ENCODE measurements at regions not wholly inside any gene's neighbourhood (a gene's known extent, or its start where the extent isn't known, plus 50 kb on each side); places are given as distances from the start of the nearest gene placed in this dataset.

DNA sequence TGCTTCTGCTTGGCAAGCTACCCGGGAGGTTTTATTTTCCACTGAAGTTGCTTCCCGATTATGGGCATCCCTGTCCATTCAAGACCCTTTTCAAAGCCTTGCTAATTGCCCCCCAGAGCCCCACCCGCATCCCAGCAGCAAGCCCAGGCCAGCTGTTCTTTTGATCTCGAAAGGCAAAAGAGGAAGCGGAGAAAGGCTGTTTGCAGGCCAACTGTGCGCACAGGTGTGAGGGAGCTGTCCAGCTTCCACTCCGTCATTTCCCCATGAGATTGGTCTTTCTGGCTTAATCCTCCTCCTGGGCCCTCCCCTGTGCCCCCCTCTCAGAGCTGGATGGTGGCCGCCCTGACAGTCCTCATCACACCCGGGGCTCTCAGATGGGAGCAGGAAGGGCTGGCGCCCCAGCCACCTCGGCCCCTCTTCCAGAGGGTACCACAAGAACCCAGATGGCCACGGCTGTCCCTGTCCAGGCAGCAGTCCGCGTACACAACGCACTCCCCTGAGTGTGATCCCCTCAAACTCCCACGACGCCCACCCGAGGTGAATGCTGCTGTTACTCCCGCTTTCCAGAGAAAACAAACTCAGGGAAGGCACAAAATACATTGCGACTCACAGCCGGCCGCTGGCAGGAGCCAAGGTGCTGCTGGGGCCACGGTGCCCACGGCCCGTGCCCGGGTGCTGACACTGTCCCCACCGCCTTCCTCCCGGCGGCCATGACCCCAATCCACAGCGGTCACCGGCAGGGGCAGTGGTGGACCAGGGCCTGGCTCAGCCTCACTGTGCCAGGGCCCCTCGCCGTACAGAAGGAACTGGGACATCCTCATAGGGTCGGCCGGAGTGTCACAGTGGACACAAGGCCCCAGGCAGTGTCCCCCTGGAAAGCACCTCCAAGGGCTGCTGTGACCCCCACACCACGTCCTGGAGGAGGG lies 121.9 kb downstream of the CRYAA start:
- intact Hi-C loops (cut with DNase I; ENCODE audit: low total_unique reads): no loop called here
- peaks cover 5 to 7% of the 10 kb centered on the region in 2 donors for H3K9me3 ChIP-seq
- no peaks in the 10 kb centered on the region for H3K4me1 ChIP-seq
- TF ChIP-seq, protein P1, sequence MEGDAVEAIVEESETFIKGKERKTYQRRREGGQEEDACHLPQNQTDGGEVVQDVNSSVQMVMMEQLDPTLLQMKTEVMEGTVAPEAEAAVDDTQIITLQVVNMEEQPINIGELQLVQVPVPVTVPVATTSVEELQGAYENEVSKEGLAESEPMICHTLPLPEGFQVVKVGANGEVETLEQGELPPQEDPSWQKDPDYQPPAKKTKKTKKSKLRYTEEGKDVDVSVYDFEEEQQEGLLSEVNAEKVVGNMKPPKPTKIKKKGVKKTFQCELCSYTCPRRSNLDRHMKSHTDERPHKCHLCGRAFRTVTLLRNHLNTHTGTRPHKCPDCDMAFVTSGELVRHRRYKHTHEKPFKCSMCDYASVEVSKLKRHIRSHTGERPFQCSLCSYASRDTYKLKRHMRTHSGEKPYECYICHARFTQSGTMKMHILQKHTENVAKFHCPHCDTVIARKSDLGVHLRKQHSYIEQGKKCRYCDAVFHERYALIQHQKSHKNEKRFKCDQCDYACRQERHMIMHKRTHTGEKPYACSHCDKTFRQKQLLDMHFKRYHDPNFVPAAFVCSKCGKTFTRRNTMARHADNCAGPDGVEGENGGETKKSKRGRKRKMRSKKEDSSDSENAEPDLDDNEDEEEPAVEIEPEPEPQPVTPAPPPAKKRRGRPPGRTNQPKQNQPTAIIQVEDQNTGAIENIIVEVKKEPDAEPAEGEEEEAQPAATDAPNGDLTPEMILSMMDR (IDR thresholded peaks at IDR 0.05): no peak
- TF ChIP-seq POLR2AphosphoS5 (IDR thresholded peaks at IDR 0.05): peak in 1 of 3 donors; percentile 21
- H3K36me3 ChIP-seq: no peaks in the 10 kb centered on the region
- H3K4me3 ChIP-seq: no peak overlapping the region
- DNase-seq (ENCODE audit: low spot score in 2 of 2): no peak
- no peaks in the 10 kb centered on the region for H3K27me3 ChIP-seq
- H3K27ac ChIP-seq: no peak overlapping the region

DNA sequence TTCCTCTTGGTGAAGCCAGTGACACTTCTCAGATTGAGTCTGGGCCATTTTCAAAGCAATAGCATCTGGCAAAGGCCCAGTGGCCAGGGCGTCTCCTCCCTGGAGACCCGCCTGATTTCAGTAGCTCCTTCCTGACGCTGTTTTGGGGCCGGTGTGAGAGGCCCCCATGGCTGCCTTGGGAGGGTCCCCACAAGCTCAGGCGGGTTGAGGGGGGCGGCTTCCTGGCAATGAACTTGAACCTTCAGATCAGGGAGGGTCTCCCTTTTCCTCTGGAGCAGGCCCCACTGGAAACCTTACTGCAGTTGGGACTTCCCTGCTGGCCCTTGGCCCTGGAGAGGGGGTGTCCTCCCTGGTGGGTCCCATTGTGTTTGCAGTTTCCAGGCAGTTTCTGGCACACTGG lies 121.2 kb downstream of the CRYAA start:
- DNase-seq (ENCODE audit: low spot score in 2 of 2): no peak
- H3K27ac ChIP-seq: no peak overlapping the region
- TF ChIP-seq, protein P1 (IDR thresholded peaks at IDR 0.05): no peak
- TF ChIP-seq POLR2AphosphoS5 (IDR thresholded peaks at IDR 0.05) (no peak), POLR2A (IDR thresholded peaks at IDR 0.05) (no peak)
- H3K4me1 ChIP-seq: no peaks in the 10 kb centered on the region
- H3K27me3 ChIP-seq: no peaks in the 10 kb centered on the region
- H3K36me3 ChIP-seq: no peaks in the 10 kb centered on the region
- no peaks in the 10 kb centered on the region for H3K9me3 ChIP-seq
- no peak overlapping the region for H3K4me3 ChIP-seq
- intact Hi-C loops (cut with DNase I; ENCODE audit: low total_unique reads): no loop called here

DNA sequence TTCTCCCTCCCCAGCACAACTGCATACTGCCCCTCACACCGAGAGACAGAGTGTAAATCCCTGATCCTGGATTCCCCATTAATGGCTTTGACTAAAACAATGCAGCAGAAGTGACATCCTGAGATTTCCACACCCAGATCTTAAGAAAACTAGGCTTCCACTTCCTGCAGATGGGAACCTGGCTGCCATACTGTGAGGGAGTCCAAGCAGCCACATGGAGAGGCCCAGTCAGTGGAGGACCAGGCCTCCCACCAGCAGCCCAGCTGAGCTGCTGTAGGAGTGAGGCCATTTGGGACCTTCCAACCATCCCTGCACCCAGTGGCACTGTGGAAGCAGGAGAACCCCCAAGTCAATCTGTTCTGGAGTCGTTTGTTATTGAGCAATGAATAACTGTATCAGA lies 120.6 kb downstream of the CRYAA start:
- TF ChIP-seq, protein P1 (IDR thresholded peaks at IDR 0.05): no peak
- TF ChIP-seq POLR2A (IDR thresholded peaks at IDR 0.05) (no peak), POLR2AphosphoS5 (IDR thresholded peaks at IDR 0.05) (no peak)
- Histone ChIP-seq H3K36me3 (no peaks in the 10 kb centered on the region), H3K4me1 (no peaks in the 10 kb centered on the region), H3K4me3 (no peak overlapping the region), H3K27me3 (no peaks in the 10 kb centered on the region), H3K9me3 (no peaks in the 10 kb centered on the region), H3K27ac (no peak overlapping the region)
- DNase-seq (ENCODE audit: low spot score in 2 of 2): no peak
- intact Hi-C loops (cut with DNase I; ENCODE audit: low total_unique reads): no loop called here

DNA sequence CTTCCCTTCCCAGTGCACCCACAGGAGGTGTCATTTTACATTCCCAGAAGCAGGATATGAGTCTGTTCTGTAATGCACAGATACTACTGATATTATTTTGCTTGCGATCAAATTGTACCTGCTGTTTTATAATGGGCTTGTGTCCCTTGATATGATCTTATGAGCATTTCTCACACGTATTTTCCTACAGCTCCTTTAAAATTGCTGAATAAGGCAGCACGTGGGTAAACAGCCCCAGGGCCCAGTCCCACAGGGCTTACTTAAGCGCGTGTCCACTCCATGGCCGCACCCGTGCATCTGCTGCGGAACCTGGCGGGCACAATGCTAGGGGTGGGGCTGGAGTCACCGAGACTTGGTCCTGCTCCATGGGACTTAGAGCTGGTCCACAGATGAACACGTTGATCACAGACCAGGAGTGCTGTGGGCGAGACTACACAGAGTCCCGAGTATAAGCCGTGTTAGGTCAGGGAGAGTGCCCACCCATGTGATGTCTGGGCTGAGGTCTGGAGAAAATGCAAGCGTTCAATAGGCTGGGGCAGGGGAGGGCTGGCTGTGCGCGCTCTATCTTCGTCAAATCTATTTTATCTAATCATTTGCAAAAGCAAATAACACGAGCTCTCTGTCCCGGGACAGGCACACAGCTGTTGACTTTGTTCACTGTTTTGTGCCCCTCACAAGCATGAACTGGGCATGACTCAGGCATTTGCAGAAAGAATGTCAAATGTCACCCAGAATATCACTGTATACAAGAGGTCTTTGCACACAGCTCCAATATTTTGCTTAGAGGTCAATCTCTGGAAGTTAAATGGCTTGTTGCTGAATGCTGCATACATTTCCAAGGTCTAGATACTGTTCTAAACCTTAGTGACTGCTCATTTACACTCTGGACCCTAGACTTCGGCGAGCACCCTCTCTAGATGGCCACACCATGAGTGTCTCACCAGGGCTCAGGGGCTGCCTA lies 119.3 kb downstream of the CRYAA start:
- Histone ChIP-seq H3K4me1 (no peaks in the 10 kb centered on the region), H3K27me3 (no peaks in the 10 kb centered on the region), H3K4me3 (no peak overlapping the region), H3K9me3 (no peaks in the 10 kb centered on the region), H3K27ac (no peak overlapping the region), H3K36me3 (no peaks in the 10 kb centered on the region)
- DNase-seq (ENCODE audit: low spot score in 2 of 2): no peak
- TF ChIP-seq, protein P1 (IDR thresholded peaks at IDR 0.05): no peak
- TF ChIP-seq POLR2AphosphoS5 (IDR thresholded peaks at IDR 0.05) (no peak), POLR2A (IDR thresholded peaks at IDR 0.05) (no peak)
- intact Hi-C loops (cut with DNase I; ENCODE audit: low total_unique reads): no loop called here
